Amygdala (tissue), 56 donors: ENCODE measurements at regions not wholly inside any gene's neighbourhood (a gene's known extent, or its start where the extent isn't known, plus 50 kb on each side); places are given as distances from the start of the nearest gene placed in this dataset.

ENCODE experiments used
- DNase-seq, 56 donors: peaks; one replicate each; lab custom pipeline; 2025; lab: John Stamatoyannopoulos, UW

- no peak for DNase-seq
Observed at GRCh38 chr5:58358501-58359178, 101.2 kb downstream of the PLK2 start.

GRCh38 chr5:58357799-58358500 lies 101.9 kb downstream of the PLK2 start:
- DNase-seq, result no peak

GRCh38 chr5:58357121-58357520 lies 102.8 kb downstream of the PLK2 start:
- DNase-seq, result no peak

- no peak for DNase-seq
Observed at GRCh38 chr5:58356662-58357061, 103.2 kb downstream of the PLK2 start.

- no peak for DNase-seq
Observed at GRCh38 chr5:58354827-58355226, 105.1 kb downstream of the PLK2 start.

- no peak for DNase-seq
Observed at GRCh38 chr5:58353992-58354391, 105.9 kb downstream of the PLK2 start.

- DNase-seq, result no peak
Observed at GRCh38 chr5:58351190-58351589, 108.7 kb downstream of the PLK2 start.

- DNase-seq, result no peak
Observed at GRCh38 chr5:58348996-58349728, 110.7 kb downstream of the PLK2 start.

GRCh38 chr5:58346041-58346440 lies 113.8 kb downstream of the PLK2 start:
- no peak for DNase-seq

- DNase-seq, result no peak
Observed at GRCh38 chr5:58341476-58341875, 118.4 kb downstream of the PLK2 start.

GRCh38 chr5:58335518-58335917 lies 124.4 kb downstream of the PLK2 start:
- no peak for DNase-seq

GRCh38 chr5:58334035-58334434 lies 125.9 kb downstream of the PLK2 start:
- DNase-seq, result no peak

- DNase-seq, result no peak
Observed at GRCh38 chr5:58330781-58331180, 129.1 kb downstream of the PLK2 start.

GRCh38 chr5:58327289-58327688 lies 132.6 kb downstream of the PLK2 start:
- DNase-seq, result no peak

- DNase-seq, result no peak
Observed at GRCh38 chr5:58326022-58326421, 133.9 kb downstream of the PLK2 start.

GRCh38 chr5:58322453-58322852 lies 137.4 kb downstream of the PLK2 start:
- DNase-seq, result no peak

GRCh38 chr5:58318468-58318867 lies 141.4 kb downstream of the PLK2 start:
- DNase-seq, result no peak

GRCh38 chr5:58317808-58318207 lies 142.1 kb downstream of the PLK2 start:
- no peak for DNase-seq

GRCh38 chr5:58317009-58317408 lies 142.9 kb downstream of the PLK2 start:
- DNase-seq, result no peak

GRCh38 chr5:58315794-58316193 lies 144.1 kb downstream of the PLK2 start:
- no peak for DNase-seq

- no peak for DNase-seq
Observed at GRCh38 chr5:58314356-58315210, 145.3 kb downstream of the PLK2 start.
